ENCODE measurements at regions not wholly inside any gene's neighbourhood (a gene's known extent, or its start where the extent isn't known, plus 50 kb on each side); places are given as distances from the start of the nearest gene placed in this dataset.

DNA sequence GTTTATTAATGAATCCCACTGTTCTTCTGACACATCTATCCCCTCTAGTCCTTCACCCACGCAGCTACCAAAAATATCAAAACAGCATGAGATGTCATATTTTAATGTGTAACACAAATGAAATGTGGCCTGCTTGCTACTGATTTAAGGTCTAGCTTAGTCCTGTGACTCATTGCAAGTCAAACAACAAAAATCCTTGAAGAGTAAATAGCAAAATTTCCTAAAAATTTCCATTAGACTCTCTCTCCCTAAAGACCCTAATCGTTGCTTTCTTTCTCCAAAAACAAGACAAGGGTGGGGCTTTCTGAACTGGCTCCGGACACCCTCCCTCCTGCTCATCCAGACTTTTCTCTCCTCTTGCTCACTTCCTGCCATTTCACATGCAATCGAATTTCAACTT, 99.9 kb upstream of the IPO5 start:
- TF ChIP-seq POLR2A (IDR thresholded peaks at IDR 0.05; ENCODE audit: low read depth, low read length) (no peak), RAD21 (IDR thresholded peaks at IDR 0.05; ENCODE audit: insufficient read depth, low read depth, low read length) (no peak)
- TF ChIP-seq, protein P1, sequence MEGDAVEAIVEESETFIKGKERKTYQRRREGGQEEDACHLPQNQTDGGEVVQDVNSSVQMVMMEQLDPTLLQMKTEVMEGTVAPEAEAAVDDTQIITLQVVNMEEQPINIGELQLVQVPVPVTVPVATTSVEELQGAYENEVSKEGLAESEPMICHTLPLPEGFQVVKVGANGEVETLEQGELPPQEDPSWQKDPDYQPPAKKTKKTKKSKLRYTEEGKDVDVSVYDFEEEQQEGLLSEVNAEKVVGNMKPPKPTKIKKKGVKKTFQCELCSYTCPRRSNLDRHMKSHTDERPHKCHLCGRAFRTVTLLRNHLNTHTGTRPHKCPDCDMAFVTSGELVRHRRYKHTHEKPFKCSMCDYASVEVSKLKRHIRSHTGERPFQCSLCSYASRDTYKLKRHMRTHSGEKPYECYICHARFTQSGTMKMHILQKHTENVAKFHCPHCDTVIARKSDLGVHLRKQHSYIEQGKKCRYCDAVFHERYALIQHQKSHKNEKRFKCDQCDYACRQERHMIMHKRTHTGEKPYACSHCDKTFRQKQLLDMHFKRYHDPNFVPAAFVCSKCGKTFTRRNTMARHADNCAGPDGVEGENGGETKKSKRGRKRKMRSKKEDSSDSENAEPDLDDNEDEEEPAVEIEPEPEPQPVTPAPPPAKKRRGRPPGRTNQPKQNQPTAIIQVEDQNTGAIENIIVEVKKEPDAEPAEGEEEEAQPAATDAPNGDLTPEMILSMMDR (IDR thresholded peaks at IDR 0.05 in 2 of 3, conservative IDR thresholded peaks at IDR 0.05 in 1 of 3; ENCODE audit: control insufficient read depth in 2 of 3, extremely low read depth in 1 of 3, insufficient read depth in 1 of 3, low read depth in 3 of 3, low read length in 3 of 3): no peak

Data from GM12878 (cell line).